NOMO-1 treated with dmso at 0.1 percent for 144 hours (cell line): ENCODE measurements at regions not wholly inside any gene's neighbourhood (a gene's known extent, or its start where the extent isn't known, plus 50 kb on each side); places are given as distances from the start of the nearest gene placed in this dataset.

ENCODE experiments used
- DNase-seq: peaks from one replicate; lab custom pipeline; 2025; ENCODE audit not compliant: unreplicated experiment; lab: John Stamatoyannopoulos, UW

GRCh38 chr11:33476945-33477606 is 219.9 kb downstream of the HIPK3 start:
- DNase-seq: no peak

- no peak for DNase-seq
Measured at GRCh38 chr11:33475993-33476392, 218.8 kb downstream of the HIPK3 start.

- no peak for DNase-seq
Measured at GRCh38 chr11:33474866-33475265, 217.7 kb downstream of the HIPK3 start.

GRCh38 chr11:33471541-33471940 is 214.4 kb downstream of the HIPK3 start:
- no peak for DNase-seq

- no peak for DNase-seq
Measured at GRCh38 chr11:33467966-33468365, 210.8 kb downstream of the HIPK3 start.

- no peak for DNase-seq
Measured at GRCh38 chr11:33463059-33463458, 205.9 kb downstream of the HIPK3 start.

- no peak for DNase-seq
Measured at GRCh38 chr11:33461369-33462125, 204.4 kb downstream of the HIPK3 start.

- no peak for DNase-seq
Measured at GRCh38 chr11:33457948-33458347, 200.8 kb downstream of the HIPK3 start.

- no peak for DNase-seq
Measured at GRCh38 chr11:33455867-33456463, 198.8 kb downstream of the HIPK3 start.

- DNase-seq: no peak
Measured at GRCh38 chr11:33454264-33454663, 197.1 kb downstream of the HIPK3 start.

- DNase-seq: no peak
Measured at GRCh38 chr11:33452836-33453624, 195.8 kb downstream of the HIPK3 start.

GRCh38 chr11:33451364-33451763 is 194.2 kb downstream of the HIPK3 start:
- DNase-seq: no peak

- DNase-seq: no peak
Measured at GRCh38 chr11:33449798-33450197, 192.6 kb downstream of the HIPK3 start.

- no peak for DNase-seq
Measured at GRCh38 chr11:33448461-33449130, 191.4 kb downstream of the HIPK3 start.

- DNase-seq: no peak
Measured at GRCh38 chr11:33445761-33446161, 188.6 kb downstream of the HIPK3 start.

GRCh38 chr11:33444835-33445594 is 187.8 kb downstream of the HIPK3 start:
- DNase-seq: no peak

GRCh38 chr11:33443684-33444083 is 186.5 kb downstream of the HIPK3 start:
- no peak for DNase-seq

GRCh38 chr11:33438301-33438700 is 181.1 kb downstream of the HIPK3 start:
- no peak for DNase-seq

- DNase-seq: no peak
Measured at GRCh38 chr11:33437529-33437928, 180.3 kb downstream of the HIPK3 start.

- no peak for DNase-seq
Measured at GRCh38 chr11:33435216-33435615, 178.0 kb downstream of the HIPK3 start.
